ENCODE measurements at regions not wholly inside any gene's neighbourhood (a gene's known extent, or its start where the extent isn't known, plus 50 kb on each side); places are given as distances from the start of the nearest gene placed in this dataset.

DNA sequence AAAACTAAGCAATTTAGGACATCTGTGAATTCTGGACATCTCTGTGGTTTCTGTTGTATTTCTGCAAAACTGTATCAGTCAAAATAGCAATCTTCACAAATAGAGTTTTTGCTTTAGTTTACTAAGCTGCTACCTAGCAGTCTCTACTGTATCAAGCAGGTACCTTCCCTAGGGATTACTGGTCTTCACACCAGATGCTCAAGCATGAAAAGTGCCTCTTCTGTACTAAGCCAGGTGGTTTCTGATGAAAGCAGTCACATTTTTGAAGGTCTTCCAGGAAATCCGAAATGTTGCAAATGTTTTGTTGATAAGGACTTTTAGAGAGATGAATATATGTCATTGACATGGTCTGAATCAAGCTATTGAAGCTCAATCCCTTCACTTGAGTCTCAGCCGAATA, 540.0 kb downstream of the KCTD16 start:
- no TSS peak for BruUV-seq (replicated peaks)
- CTCF ChIA-PET: no interaction called here
- H3K4me3 ChIP-seq (ENCODE audit: low read depth, low read length, poor library complexity, severe bottlenecking): no peak overlapping the region

GRCh38 chr5:144703776-144704175, 533.1 kb downstream of the KCTD16 start:
- Histone ChIP-seq H3K4me1 (ENCODE audit: insufficient read depth, low read length, poor library complexity, severe bottlenecking) (no peaks in the 10 kb centered on the region), H3K36me3 (ENCODE audit: insufficient read depth, low read length, poor library complexity, severe bottlenecking) (no peaks in the 10 kb centered on the region), H3K27me3 (replicated peaks; ENCODE audit: insufficient read depth, low read depth, low read length, poor library complexity) (no peaks in the 10 kb centered on the region), H3K27ac (ENCODE audit: low read depth, low read length, poor library complexity, severe bottlenecking) (no peak overlapping the region), H3K9me3 (ENCODE audit: low read depth, low read length, poor library complexity, severe bottlenecking) (no peaks in the 10 kb centered on the region), H3K4me3 (ENCODE audit: low read depth, low read length, poor library complexity, severe bottlenecking) (no peak overlapping the region)
- TF ChIP-seq CTCF (conservative IDR thresholded peaks at IDR 0.05; ENCODE audit: low read depth, low read length) (no peak), EZH2 (IDR thresholded peaks at IDR 0.05; ENCODE audit: borderline replicate concordance, low read depth, low read length, poor library complexity, severe bottlenecking) (no peak)
- BruUV-seq (replicated peaks): no TSS peak
- DNase-seq (ENCODE audit: low spot score): no peak
- CTCF ChIA-PET: no interaction called here
- intact Hi-C loops (cut with micrococcal nuclease; ENCODE audit: unreplicated experiment): no loop called here
- POLR2A ChIA-PET (ENCODE audit: low non-redundant PET): no interaction called here

More for the DNA sequence above, 540.0 kb downstream of the KCTD16 start:
- TF ChIP-seq EZH2 (IDR thresholded peaks at IDR 0.05; ENCODE audit: borderline replicate concordance, low read depth, low read length, poor library complexity, severe bottlenecking) (no peak), CTCF (conservative IDR thresholded peaks at IDR 0.05; ENCODE audit: low read depth, low read length) (no peak)
- intact Hi-C loops (cut with micrococcal nuclease; ENCODE audit: unreplicated experiment): no loop called here
- no peaks in the 10 kb centered on the region for H3K9me3 ChIP-seq (ENCODE audit: low read depth, low read length, poor library complexity, severe bottlenecking)
- DNase-seq (ENCODE audit: low spot score): no peak
- H3K36me3 ChIP-seq (ENCODE audit: insufficient read depth, low read length, poor library complexity, severe bottlenecking): no peaks in the 10 kb centered on the region
- H3K27me3 ChIP-seq (replicated peaks; ENCODE audit: insufficient read depth, low read depth, low read length, poor library complexity): no peaks in the 10 kb centered on the region
- H3K4me1 ChIP-seq (ENCODE audit: insufficient read depth, low read length, poor library complexity, severe bottlenecking): no peaks in the 10 kb centered on the region
- H3K27ac ChIP-seq (ENCODE audit: low read depth, low read length, poor library complexity, severe bottlenecking): no peak overlapping the region
- POLR2A ChIA-PET (ENCODE audit: low non-redundant PET): no interaction called here

DNA sequence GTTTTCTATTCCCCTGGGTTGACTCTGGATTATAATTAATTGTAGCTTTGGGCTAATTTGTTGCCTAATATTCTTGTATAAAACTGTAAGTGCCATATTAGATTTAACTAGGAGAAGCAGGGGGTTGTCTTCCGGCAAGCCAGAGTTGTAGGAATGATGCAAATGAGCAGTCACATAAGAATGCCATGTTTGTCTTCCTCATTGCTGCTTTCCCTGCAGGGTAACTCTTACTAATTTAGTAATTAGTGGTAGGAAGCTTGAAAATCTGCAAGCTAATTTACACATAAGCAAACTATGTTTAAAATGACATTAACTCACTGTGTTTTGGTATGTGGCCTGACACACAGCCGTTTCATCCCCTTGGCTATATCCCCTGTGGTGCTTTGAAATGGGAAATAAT, 527.8 kb downstream of the KCTD16 start:
- Histone ChIP-seq H3K4me3 (ENCODE audit: low read depth, low read length, poor library complexity, severe bottlenecking) (no peak overlapping the region), H3K36me3 (ENCODE audit: insufficient read depth, low read length, poor library complexity, severe bottlenecking) (no peaks in the 10 kb centered on the region), H3K9me3 (ENCODE audit: low read depth, low read length, poor library complexity, severe bottlenecking) (no peaks in the 10 kb centered on the region), H3K27me3 (replicated peaks; ENCODE audit: insufficient read depth, low read depth, low read length, poor library complexity) (no peaks in the 10 kb centered on the region), H3K4me1 (ENCODE audit: insufficient read depth, low read length, poor library complexity, severe bottlenecking) (no peaks in the 10 kb centered on the region), H3K27ac (ENCODE audit: low read depth, low read length, poor library complexity, severe bottlenecking) (no peak overlapping the region)
- POLR2A ChIA-PET (ENCODE audit: low non-redundant PET): no interaction called here
- CTCF ChIA-PET: no interaction called here
- intact Hi-C loops (cut with micrococcal nuclease; ENCODE audit: unreplicated experiment): no loop called here
- BruUV-seq (replicated peaks): no TSS peak
- TF ChIP-seq EZH2 (IDR thresholded peaks at IDR 0.05; ENCODE audit: borderline replicate concordance, low read depth, low read length, poor library complexity, severe bottlenecking) (no peak), CTCF (conservative IDR thresholded peaks at IDR 0.05; ENCODE audit: low read depth, low read length) (no peak)
- no peak for DNase-seq (ENCODE audit: low spot score)

Data from A673 (cell line).